ENCODE measurements at regions not wholly inside any gene's neighbourhood (a gene's known extent, or its start where the extent isn't known, plus 50 kb on each side); places are given as distances from the start of the nearest gene placed in this dataset.

GRCh38 chr16:88312732-88313131, 70.0 kb upstream of the ZNF469 start:
- TF ChIP-seq, protein P1, sequence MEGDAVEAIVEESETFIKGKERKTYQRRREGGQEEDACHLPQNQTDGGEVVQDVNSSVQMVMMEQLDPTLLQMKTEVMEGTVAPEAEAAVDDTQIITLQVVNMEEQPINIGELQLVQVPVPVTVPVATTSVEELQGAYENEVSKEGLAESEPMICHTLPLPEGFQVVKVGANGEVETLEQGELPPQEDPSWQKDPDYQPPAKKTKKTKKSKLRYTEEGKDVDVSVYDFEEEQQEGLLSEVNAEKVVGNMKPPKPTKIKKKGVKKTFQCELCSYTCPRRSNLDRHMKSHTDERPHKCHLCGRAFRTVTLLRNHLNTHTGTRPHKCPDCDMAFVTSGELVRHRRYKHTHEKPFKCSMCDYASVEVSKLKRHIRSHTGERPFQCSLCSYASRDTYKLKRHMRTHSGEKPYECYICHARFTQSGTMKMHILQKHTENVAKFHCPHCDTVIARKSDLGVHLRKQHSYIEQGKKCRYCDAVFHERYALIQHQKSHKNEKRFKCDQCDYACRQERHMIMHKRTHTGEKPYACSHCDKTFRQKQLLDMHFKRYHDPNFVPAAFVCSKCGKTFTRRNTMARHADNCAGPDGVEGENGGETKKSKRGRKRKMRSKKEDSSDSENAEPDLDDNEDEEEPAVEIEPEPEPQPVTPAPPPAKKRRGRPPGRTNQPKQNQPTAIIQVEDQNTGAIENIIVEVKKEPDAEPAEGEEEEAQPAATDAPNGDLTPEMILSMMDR (conservative IDR thresholded peaks at IDR 0.05) = no peak
- no peak for TF ChIP-seq ZFX (IDR thresholded peaks at IDR 0.05)
